ENCODE measurements at regions not wholly inside any gene's neighbourhood (a gene's known extent, or its start where the extent isn't known, plus 50 kb on each side); places are given as distances from the start of the nearest gene placed in this dataset.

- Histone ChIP-seq H3K27me3 (ENCODE audit: control insufficient read depth in 3 of 3, insufficient read depth in 3 of 3, low read length in 2 of 3) (no peaks in the 10 kb centered on the region), H3K27ac (ENCODE audit: low read depth in 1 of 2, low read length in 1 of 2) (no peak overlapping the region), H3K4me1 (ENCODE audit: control insufficient read depth in 5 of 5, insufficient read depth in 5 of 5, low read length in 5 of 5) (peaks cover 0 to 7% (median 4%) of the 10 kb centered on the region in 5 donors), H3K9me3 (ENCODE audit: control insufficient read depth in 4 of 4, insufficient read depth in 3 of 4, low read length in 3 of 4) (no peaks in the 10 kb centered on the region), H3K4me3 (no peak overlapping the region), H3K9ac (ENCODE audit: insufficient read depth in 1 of 2, low read length in 2 of 2) (no peak overlapping the region), H3K36me3 (ENCODE audit: control insufficient read depth in 4 of 4, insufficient read depth in 4 of 4, low read length in 4 of 4) (no peaks in the 10 kb centered on the region)
- DNase-seq (no peak), ATAC-seq (ENCODE audit: insufficient read depth, low FRiP score) (no peak)
- TF ChIP-seq CTCF (IDR thresholded peaks at IDR 0.05; ENCODE audit: control extremely low read depth, extremely low read depth), result no peak
- 90 to 93% methylated on average over 2 of the region's 2 CpGs for WGBS, 2 donors
Observed at GRCh38 chr11:19595499-19595839, 117.2 kb upstream of the NAV2 start.

- ATAC-seq (ENCODE audit: insufficient read depth, low FRiP score) (no peak), DNase-seq (no peak)
- Histone ChIP-seq H3K9me3 (ENCODE audit: control insufficient read depth in 4 of 4, insufficient read depth in 3 of 4, low read length in 3 of 4) (no peaks in the 10 kb centered on the region), H3K4me3 (no peak overlapping the region), H3K27me3 (ENCODE audit: control insufficient read depth in 3 of 3, insufficient read depth in 3 of 3, low read length in 2 of 3) (no peaks in the 10 kb centered on the region), H3K36me3 (ENCODE audit: control insufficient read depth in 4 of 4, insufficient read depth in 4 of 4, low read length in 4 of 4) (no peaks in the 10 kb centered on the region), H3K27ac (ENCODE audit: low read depth in 1 of 2, low read length in 1 of 2) (no peak overlapping the region), H3K9ac (ENCODE audit: insufficient read depth in 1 of 2, low read length in 2 of 2) (no peak overlapping the region), H3K4me1 (ENCODE audit: control insufficient read depth in 5 of 5, insufficient read depth in 5 of 5, low read length in 5 of 5) (peaks cover 0 to 8% (median 5%) of the 10 kb centered on the region in 5 donors)
- no peak for TF ChIP-seq CTCF (IDR thresholded peaks at IDR 0.05; ENCODE audit: control extremely low read depth, extremely low read depth)
- WGBS, 2 donors, result 88 to 93% methylated on average over 4 of the region's 4 CpGs
Observed at GRCh38 chr11:19594326-19594725, 118.3 kb upstream of the NAV2 start.

GRCh38 chr11:19592842-19593241, 119.8 kb upstream of the NAV2 start:
- 79 to 83% methylated on average over 2 of the region's 2 CpGs for WGBS, 2 donors
- Histone ChIP-seq H3K27me3 (ENCODE audit: control insufficient read depth in 3 of 3, insufficient read depth in 3 of 3, low read length in 2 of 3) (no peaks in the 10 kb centered on the region), H3K4me3 (no peak overlapping the region), H3K9me3 (ENCODE audit: control insufficient read depth in 4 of 4, insufficient read depth in 3 of 4, low read length in 3 of 4) (no peaks in the 10 kb centered on the region), H3K27ac (ENCODE audit: low read depth in 1 of 2, low read length in 1 of 2) (no peak overlapping the region), H3K36me3 (ENCODE audit: control insufficient read depth in 4 of 4, insufficient read depth in 4 of 4, low read length in 4 of 4) (no peaks in the 10 kb centered on the region), H3K4me1 (ENCODE audit: control insufficient read depth in 5 of 5, insufficient read depth in 5 of 5, low read length in 5 of 5) (peaks cover 0 to 8% (median 5%) of the 10 kb centered on the region in 5 donors), H3K9ac (ENCODE audit: insufficient read depth in 1 of 2, low read length in 2 of 2) (no peak overlapping the region)
- TF ChIP-seq CTCF (IDR thresholded peaks at IDR 0.05; ENCODE audit: control extremely low read depth, extremely low read depth), result no peak
- DNase-seq (no peak), ATAC-seq (ENCODE audit: insufficient read depth, low FRiP score) (no peak)

- ATAC-seq (ENCODE audit: insufficient read depth, low FRiP score), result no peak
- H3K9ac ChIP-seq (ENCODE audit: insufficient read depth in 1 of 2, low read length in 2 of 2), result no peak overlapping the region
- peaks cover 0 to 4% (median 0%) of the 10 kb centered on the region in 5 donors for H3K4me1 ChIP-seq (ENCODE audit: control insufficient read depth in 5 of 5, insufficient read depth in 5 of 5, low read length in 5 of 5)
- H3K27me3 ChIP-seq (ENCODE audit: control insufficient read depth in 3 of 3, insufficient read depth in 3 of 3, low read length in 2 of 3), result no peaks in the 10 kb centered on the region
- no peak overlapping the region for H3K4me3 ChIP-seq
- no peak for DNase-seq
- H3K36me3 ChIP-seq (ENCODE audit: control insufficient read depth in 4 of 4, insufficient read depth in 4 of 4, low read length in 4 of 4), result no peaks in the 10 kb centered on the region
- WGBS, 2 donors, result 82% methylated on average over 10 of the region's 10 CpGs
- H3K27ac ChIP-seq (ENCODE audit: low read depth in 1 of 2, low read length in 1 of 2), result no peak overlapping the region
- TF ChIP-seq CTCF (IDR thresholded peaks at IDR 0.05; ENCODE audit: control extremely low read depth, extremely low read depth), result no peak
- no peaks in the 10 kb centered on the region for H3K9me3 ChIP-seq (ENCODE audit: control insufficient read depth in 4 of 4, insufficient read depth in 3 of 4, low read length in 3 of 4)
Observed at GRCh38 chr11:19589567-19590260, 122.9 kb upstream of the NAV2 start.

Data from lung (tissue), 11 donors.